ENCODE measurements at regions not wholly inside any gene's neighbourhood (a gene's known extent, or its start where the extent isn't known, plus 50 kb on each side); places are given as distances from the start of the nearest gene placed in this dataset.

DNA sequence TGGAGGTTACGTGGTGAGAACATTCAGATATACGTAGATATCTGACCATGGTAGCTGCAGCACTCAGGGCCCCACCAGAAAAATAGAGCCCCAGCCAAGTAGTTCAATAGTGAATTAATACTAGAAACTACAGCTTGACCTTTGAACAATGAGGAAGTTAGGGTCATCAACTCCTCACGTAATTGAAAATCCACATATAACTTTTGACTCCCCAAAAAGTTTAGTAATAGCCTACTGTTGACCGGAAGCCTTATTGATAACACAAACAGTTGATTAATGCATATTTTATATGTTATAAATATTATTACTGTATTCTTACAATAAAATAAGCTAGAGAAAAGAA, 117.9 kb downstream of the SNX5 start:
- TF ChIP-seq, protein P1, sequence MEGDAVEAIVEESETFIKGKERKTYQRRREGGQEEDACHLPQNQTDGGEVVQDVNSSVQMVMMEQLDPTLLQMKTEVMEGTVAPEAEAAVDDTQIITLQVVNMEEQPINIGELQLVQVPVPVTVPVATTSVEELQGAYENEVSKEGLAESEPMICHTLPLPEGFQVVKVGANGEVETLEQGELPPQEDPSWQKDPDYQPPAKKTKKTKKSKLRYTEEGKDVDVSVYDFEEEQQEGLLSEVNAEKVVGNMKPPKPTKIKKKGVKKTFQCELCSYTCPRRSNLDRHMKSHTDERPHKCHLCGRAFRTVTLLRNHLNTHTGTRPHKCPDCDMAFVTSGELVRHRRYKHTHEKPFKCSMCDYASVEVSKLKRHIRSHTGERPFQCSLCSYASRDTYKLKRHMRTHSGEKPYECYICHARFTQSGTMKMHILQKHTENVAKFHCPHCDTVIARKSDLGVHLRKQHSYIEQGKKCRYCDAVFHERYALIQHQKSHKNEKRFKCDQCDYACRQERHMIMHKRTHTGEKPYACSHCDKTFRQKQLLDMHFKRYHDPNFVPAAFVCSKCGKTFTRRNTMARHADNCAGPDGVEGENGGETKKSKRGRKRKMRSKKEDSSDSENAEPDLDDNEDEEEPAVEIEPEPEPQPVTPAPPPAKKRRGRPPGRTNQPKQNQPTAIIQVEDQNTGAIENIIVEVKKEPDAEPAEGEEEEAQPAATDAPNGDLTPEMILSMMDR (IDR thresholded peaks at IDR 0.05) = no peak
- TF ChIP-seq POLR2A (IDR thresholded peaks at IDR 0.05) (no peak), EP300 (IDR thresholded peaks at IDR 0.05) (no peak)

Measured in suprapubic skin (tissue), 3 donors.